Heart right ventricle (tissue), 16 donors: ENCODE measurements at regions not wholly inside any gene's neighbourhood (a gene's known extent, or its start where the extent isn't known, plus 50 kb on each side); places are given as distances from the start of the nearest gene placed in this dataset.

Experiments
- ATAC-seq, 8 donors: fragments of 200-7000 bp; cut with Tn5 transposase; one replicate each; pipeline ENCODE4 v1.9.1; 2020; ENCODE audit warnings: mild to moderate bottlenecking in 8 of 8, moderate library complexity in 8 of 8, moderate number of reproducible peaks in 1 of 8
- DNase-seq, 2 donors: peaks; one replicate each; pipeline ENCODE4 v3.0.0-alpha.2; 2020
- H3K27ac ChIP-seq, 10 donors: fragments of 200-600 bp; sonication (generic) in 2 of 10; one replicate each; pipeline versions ENCODE4 v1.5.0 to v1.8.0; 2020 to 2022; ENCODE audit warnings: mild to moderate bottlenecking in 3 of 10
- H3K27me3 ChIP-seq, 7 donors: fragments of 200-600 bp; one replicate each; pipeline ENCODE4 v1.8.0; 2021 to 2022; ENCODE audit warnings: mild to moderate bottlenecking in 2 of 7
- H3K36me3 ChIP-seq, 9 donors: fragments of 200-600 bp; sonication (generic) in 1 of 9; one replicate each; pipeline versions ENCODE4 v1.5.0 to v1.8.0; 2020 to 2022; ENCODE audit warnings: mild to moderate bottlenecking in 2 of 9
- H3K4me1 ChIP-seq, 9 donors: fragments of 200-600 bp; sonication (generic) in 1 of 9; one replicate each; pipeline versions ENCODE4 v1.5.0 to v1.8.0; 2020 to 2022; ENCODE audit warnings: mild to moderate bottlenecking in 4 of 9
- H3K4me3 ChIP-seq, 10 donors: fragments of 200-600 bp; sonication (generic) in 2 of 10; one replicate each; pipeline versions ENCODE4 v1.5.0 to v1.8.0; 2020 to 2022; ENCODE audit warnings: mild to moderate bottlenecking in 7 of 10, moderate library complexity in 2 of 10
- H3K9me3 ChIP-seq, 11 donors: fragments of 200-600 bp in 10 of 11; sonication (generic) in 2 of 11; one replicate each; pipeline versions ENCODE4 v1.5.0 to v1.8.0; 2013 to 2022; ENCODE audit warnings: mild to moderate bottlenecking in 2 of 11, control low read depth in 1 of 11, moderate library complexity in 1 of 11
- CTCF ChIP-seq, 9 donors: fragments of 200-600 bp; sonication (generic) in 2 of 9; IDR thresholded peaks; one replicate each; pipeline versions ENCODE4 v1.5.0 to v1.8.0; 2021 to 2022; ENCODE audit warnings: antibody characterized with exemption in 9 of 9, mild to moderate bottlenecking in 5 of 9, moderate library complexity in 1 of 9
- WGBS, 2 donors: extraction: QIAGEN DNeasy Blood & Tissue Kit; methylation state at CpG; one replicate each; pipeline ENCODE4 v1.1.7; 2013; ENCODE audit warnings: inconsistent platforms in 1 of 2; 5-methylcytosine and 5-hydroxymethylcytosine counted together
- intact Hi-C, 10 donors: fragments of 100-400 bp; cut with DNase I; formaldehyde crosslinking; loops; one replicate each; pipeline versions ENCODE4 v1.11.1 to v1.14.2; 2022
- donor health status: Arrhythmogenic right ventricular cardiomyopathy.
- donor health status: ischemic (EF 13 %, LVEDD 7.1; RV severe dilation, severe dysfunction).
- donor health status: healthy with polysubstance abuse.
- donor health status: DM: no; HTN: yes; CAD: no.
- donor health status: DM: no; HTN: no; CAD: no.
- donor health status: ischemic (EF 25% LVEDD 6.9; RV normal size, moderate dysfunction).
- donor health status: ischemic (EF 25% LVEDD 5.7; RV mildly dilated, moderate dysfunction).
- donor health status: healthy.
- donor health status: DM: yes; HTN: yes; CAD: no.
- donor health status: Ischemic cardiomyopathy.
- donor health status: ischemic (EF 35%, LVEDD 5.7; RV mildly dilated, moderate dysfunction).
- donor health status: nonischemic (EF 11% LVEDD 7.7; RV severe dilation, severe dysfunction).
- donor health status: DM: yes; HTN: yes; CAD: no.
- donor health status: PGD.
- donor health status: ischemic (EF 29% LVEDD 5.4; RV normal size, mild dysfunction).
- donor health status: nonischemic (EF 23%, LVEDD 6.1; RV moderate dilation, normal function).

GRCh38 chr4:125464146-125464545, 149.4 kb downstream of the FAT4 start:
- no peaks in the 10 kb centered on the region for H3K27me3 ChIP-seq
- intact Hi-C loops, result no loop called here
- WGBS, 2 donors, result 87 to 89% methylated on average over 1 of the region's 1 CpG

DNA sequence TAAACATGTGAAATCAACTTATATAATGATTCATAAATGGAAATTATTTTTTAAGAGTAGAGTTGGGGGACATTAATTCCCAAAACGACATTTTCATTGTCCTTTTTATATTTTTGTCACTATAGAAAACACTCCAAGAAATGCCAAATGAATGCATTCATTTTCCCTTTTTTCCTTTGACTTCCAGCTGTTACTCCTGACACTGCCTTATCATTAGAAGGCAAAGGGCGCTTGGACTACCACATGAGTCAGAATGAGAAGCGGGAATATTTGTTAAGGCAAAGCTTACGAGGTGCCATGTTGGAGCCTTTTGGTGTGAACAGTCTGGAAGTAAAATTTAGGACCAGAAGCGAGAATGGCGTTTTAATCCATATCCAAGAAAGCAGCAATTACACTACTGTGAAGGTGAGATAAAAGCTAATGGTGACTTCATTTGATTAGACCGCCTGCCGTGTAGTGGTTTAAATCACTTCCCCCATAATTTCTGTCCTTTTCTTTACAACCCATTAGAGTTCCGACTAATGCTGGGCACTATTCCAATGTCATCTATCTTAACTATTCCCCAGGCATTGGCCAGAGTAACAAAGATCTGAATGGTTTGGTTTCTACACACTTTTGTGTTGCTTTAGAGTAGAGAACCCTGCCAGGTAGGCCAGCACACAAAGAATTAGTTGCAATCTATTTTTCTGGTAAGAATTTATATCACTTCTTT, 166.7 kb downstream of the FAT4 start:
- Histone ChIP-seq H3K27me3 (no peaks in the 10 kb centered on the region), H3K36me3 (peaks cover 0 to 89% (median 25%) of the 10 kb centered on the region in 9 donors), H3K4me1 (peaks cover 0 to 5% (median 0%) of the 10 kb centered on the region in 9 donors), H3K27ac (no peak overlapping the region), H3K4me3 (no peak overlapping the region), H3K9me3 (no peaks in the 10 kb centered on the region)
- no peak for DNase-seq
- TF ChIP-seq CTCF (IDR thresholded peaks at IDR 0.05), result no peak
- ATAC-seq, result no peak
- intact Hi-C loops, result loop anchor here in 1 of 10 donors (10.0 kb wide), 1 partner anchor 167 kb away; the partner anchor contains the start of gene FAT4
- WGBS, 2 donors, result 76 to 81% methylated on average over 9 of the region's 9 CpGs

More at GRCh38 chr4:125464146-125464545, 149.4 kb downstream of the FAT4 start:
- no peak for TF ChIP-seq CTCF (IDR thresholded peaks at IDR 0.05)
- no peaks in the 10 kb centered on the region for H3K4me1 ChIP-seq
- no peak overlapping the region for H3K27ac ChIP-seq
- H3K4me3 ChIP-seq, result no peak overlapping the region
- no peak for DNase-seq
- H3K36me3 ChIP-seq, result peaks cover 0 to 48% (median 2%) of the 10 kb centered on the region in 9 donors
- peaks cover 0 to 6% (median 0%) of the 10 kb centered on the region in 11 donors for H3K9me3 ChIP-seq
- ATAC-seq, result no peak

- Histone ChIP-seq H3K27ac (no peak overlapping the region), H3K4me1 (peaks cover 0 to 5% (median 0%) of the 10 kb centered on the region in 9 donors), H3K4me3 (no peak overlapping the region), H3K36me3 (peaks cover 0 to 94% (median 22%) of the 10 kb centered on the region in 9 donors), H3K27me3 (no peaks in the 10 kb centered on the region), H3K9me3 (no peaks in the 10 kb centered on the region)
- no peak for TF ChIP-seq CTCF (IDR thresholded peaks at IDR 0.05)
- DNase-seq (no peak), ATAC-seq (no peak)
- intact Hi-C loops, result loop anchor here in 1 of 10 donors (10.0 kb wide), 1 partner anchor 168 kb away; the partner anchor contains the start of gene FAT4
- WGBS, 2 donors, result 69 to 91% methylated on average over 3 of the region's 3 CpGs
Measured at GRCh38 chr4:125482822-125483221, 168.1 kb downstream of the FAT4 start.

- Histone ChIP-seq H3K4me3 (no peak overlapping the region), H3K4me1 (peaks cover 0 to 5% (median 0%) of the 10 kb centered on the region in 9 donors), H3K27ac (no peak overlapping the region), H3K27me3 (no peaks in the 10 kb centered on the region), H3K9me3 (no peaks in the 10 kb centered on the region), H3K36me3 (peaks cover 0 to 94% (median 20%) of the 10 kb centered on the region in 9 donors)
- no peak for TF ChIP-seq CTCF (IDR thresholded peaks at IDR 0.05)
- intact Hi-C loops, result loop anchor here in 1 of 10 donors (10.0 kb wide), 1 partner anchor 168 kb away; the partner anchor contains the start of gene FAT4
- DNase-seq, result no peak
- ATAC-seq, result no peak
- 77 to 79% methylated on average over 3 of the region's 3 CpGs for WGBS, 2 donors
Measured at GRCh38 chr4:125483278-125483677, 168.5 kb downstream of the FAT4 start.
